Osteocyte (in vitro differentiated cells): ENCODE measurements at regions not wholly inside any gene's neighbourhood (a gene's known extent, or its start where the extent isn't known, plus 50 kb on each side); places are given as distances from the start of the nearest gene placed in this dataset.

ENCODE experiments used
- DNase-seq: peaks from one replicate; pipeline ENCODE4 v3.0.0; 2021; ENCODE audit warnings: mixed read lengths; ENCODE audit not compliant: unreplicated experiment; ENCODE audit errors: extremely low spot score
- H3K27ac Mint-ChIP-seq: one replicate; pipeline ENCODE4 v1.8.0; 2021; ENCODE audit warnings: mild to moderate bottlenecking, mixed read lengths; ENCODE audit not compliant: unreplicated experiment
- H3K27me3 Mint-ChIP-seq: one replicate; pipeline ENCODE4 v1.8.0; 2021; ENCODE audit warnings: mixed read lengths; ENCODE audit not compliant: unreplicated experiment
- H3K36me3 Mint-ChIP-seq: one replicate; pipeline ENCODE4 v1.8.0; 2021; ENCODE audit warnings: mixed read lengths; ENCODE audit not compliant: unreplicated experiment
- H3K4me1 Mint-ChIP-seq: one replicate; pipeline ENCODE4 v1.8.0; 2021; ENCODE audit warnings: mixed read lengths; ENCODE audit not compliant: unreplicated experiment
- H3K4me3 Mint-ChIP-seq: one replicate; pipeline ENCODE4 v1.8.0; 2021; ENCODE audit warnings: mild to moderate bottlenecking, moderate library complexity, mixed read lengths; ENCODE audit not compliant: unreplicated experiment
- H3K9me3 Mint-ChIP-seq: one replicate; pipeline ENCODE4 v1.8.0; 2021; ENCODE audit warnings: mixed read lengths; ENCODE audit not compliant: unreplicated experiment
- CTCF ChIP-seq: fragments of 200-600 bp; sonication (generic); IDR thresholded peaks from 2 replicates; pipeline ENCODE4 v1.5.0; 2021; ENCODE audit warnings: antibody characterized with exemption, mild to moderate bottlenecking, moderate library complexity

- no peaks in the 10 kb centered on the region for H3K36me3 Mint-ChIP-seq
These were observed 277.1 kb downstream of the PAX1 start for GRCh38 chr20:21982559-21982958.

GRCh38 chr20:21981597-21982344 lies 276.3 kb downstream of the PAX1 start:
- Mint-ChIP-seq H3K9me3 (peaks cover 39% of the 10 kb centered on the region), H3K4me1 (peaks cover 14% of the 10 kb centered on the region), H3K27me3 (no peaks in the 10 kb centered on the region), H3K36me3 (no peaks in the 10 kb centered on the region), H3K4me3 (no peak overlapping the region), H3K27ac (peak overlapping the region; percentile 74)
- DNase-seq: no peak
- TF ChIP-seq CTCF: no peak

More at GRCh38 chr20:21982559-21982958, 277.1 kb downstream of the PAX1 start:
- peaks cover 34% of the 10 kb centered on the region for H3K9me3 Mint-ChIP-seq
- no peak for DNase-seq
- H3K27ac Mint-ChIP-seq: peak overlapping the region; percentile 46
- H3K4me3 Mint-ChIP-seq: no peak overlapping the region
- H3K4me1 Mint-ChIP-seq: peaks cover 14% of the 10 kb centered on the region
- no peak for TF ChIP-seq CTCF
- H3K27me3 Mint-ChIP-seq: no peaks in the 10 kb centered on the region

GRCh38 chr20:21981179-21981578 lies 275.7 kb downstream of the PAX1 start:
- H3K4me3 Mint-ChIP-seq: no peak overlapping the region
- H3K27me3 Mint-ChIP-seq: no peaks in the 10 kb centered on the region
- no peak for DNase-seq
- peaks cover 14% of the 10 kb centered on the region for H3K4me1 Mint-ChIP-seq
- peak overlapping the region; percentile 74 for H3K27ac Mint-ChIP-seq
- no peak for TF ChIP-seq CTCF
- no peaks in the 10 kb centered on the region for H3K36me3 Mint-ChIP-seq
- peaks cover 41% of the 10 kb centered on the region for H3K9me3 Mint-ChIP-seq

- DNase-seq: no peak
- Mint-ChIP-seq H3K27ac (no peak overlapping the region), H3K36me3 (no peaks in the 10 kb centered on the region), H3K4me1 (no peaks in the 10 kb centered on the region), H3K27me3 (no peaks in the 10 kb centered on the region), H3K4me3 (no peak overlapping the region), H3K9me3 (peaks cover 23% of the 10 kb centered on the region)
- no peak for TF ChIP-seq CTCF
These were observed 266.0 kb downstream of the PAX1 start for GRCh38 chr20:21971436-21971835.

GRCh38 chr20:21968486-21968885 lies 263.0 kb downstream of the PAX1 start:
- Mint-ChIP-seq H3K4me1 (no peaks in the 10 kb centered on the region), H3K4me3 (no peak overlapping the region), H3K9me3 (peaks cover 19% of the 10 kb centered on the region), H3K36me3 (no peaks in the 10 kb centered on the region), H3K27ac (no peak overlapping the region), H3K27me3 (no peaks in the 10 kb centered on the region)
- TF ChIP-seq CTCF: no peak
- no peak for DNase-seq
